ENCODE measurements at regions not wholly inside any gene's neighbourhood (a gene's known extent, or its start where the extent isn't known, plus 50 kb on each side); places are given as distances from the start of the nearest gene placed in this dataset.
"Not testable (repeated sequence)": the region's sequence is repeated elsewhere in the genome, so short reads cannot be mapped to it uniquely, and the experiment has no call there.

- intact Hi-C loops (cut with micrococcal nuclease) = no loop called here
These were observed 351.6 kb downstream of the PIK3C3 start for GRCh38 chr18:42306594-42306980.

- intact Hi-C loops (cut with micrococcal nuclease) = no loop called here
These were observed 355.9 kb downstream of the PIK3C3 start for GRCh38 chr18:42310956-42311355.

- intact Hi-C loops (cut with micrococcal nuclease) = no loop called here
These were observed 371.7 kb downstream of the PIK3C3 start for GRCh38 chr18:42326752-42327151.

- intact Hi-C loops (cut with micrococcal nuclease) = no loop called here
These were observed 373.9 kb downstream of the PIK3C3 start for GRCh38 chr18:42328931-42329330.

- intact Hi-C loops (cut with micrococcal nuclease) = no loop called here
These were observed 375.3 kb downstream of the PIK3C3 start for GRCh38 chr18:42330296-42330695.

- intact Hi-C loops (cut with micrococcal nuclease) = no loop called here
These were observed 378.5 kb downstream of the PIK3C3 start for GRCh38 chr18:42333558-42333957.

GRCh38 chr18:42334931-42335330 is 379.9 kb downstream of the PIK3C3 start:
- intact Hi-C loops (cut with micrococcal nuclease) = no loop called here

- intact Hi-C loops (cut with micrococcal nuclease) = no loop called here
These were observed 381.1 kb downstream of the PIK3C3 start for GRCh38 chr18:42336139-42336538.

- intact Hi-C loops (cut with micrococcal nuclease) = not testable (repeated sequence)
These were observed 382.3 kb downstream of the PIK3C3 start for GRCh38 chr18:42337337-42337736.

GRCh38 chr18:42338683-42339082 is 383.6 kb downstream of the PIK3C3 start:
- intact Hi-C loops (cut with micrococcal nuclease) = no loop called here

GRCh38 chr18:42339372-42339771 is 384.3 kb downstream of the PIK3C3 start:
- intact Hi-C loops (cut with micrococcal nuclease) = no loop called here

GRCh38 chr18:42340423-42341009 is 385.5 kb downstream of the PIK3C3 start:
- intact Hi-C loops (cut with micrococcal nuclease) = no loop called here

- intact Hi-C loops (cut with micrococcal nuclease) = no loop called here
These were observed 386.4 kb downstream of the PIK3C3 start for GRCh38 chr18:42341423-42341822.

- intact Hi-C loops (cut with micrococcal nuclease) = no loop called here
These were observed 393.7 kb downstream of the PIK3C3 start for GRCh38 chr18:42348722-42349121.

- intact Hi-C loops (cut with micrococcal nuclease) = no loop called here
These were observed 396.4 kb downstream of the PIK3C3 start for GRCh38 chr18:42351455-42351854.

- intact Hi-C loops (cut with micrococcal nuclease) = no loop called here
These were observed 405.7 kb downstream of the PIK3C3 start for GRCh38 chr18:42360716-42361115.

- intact Hi-C loops (cut with micrococcal nuclease) = no loop called here
These were observed 408.7 kb downstream of the PIK3C3 start for GRCh38 chr18:42363446-42364441.

GRCh38 chr18:42364766-42365165 is 409.7 kb downstream of the PIK3C3 start:
- intact Hi-C loops (cut with micrococcal nuclease) = no loop called here

GRCh38 chr18:42365591-42365990 is 410.6 kb downstream of the PIK3C3 start:
- intact Hi-C loops (cut with micrococcal nuclease) = no loop called here

GRCh38 chr18:42373584-42373983 is 418.6 kb downstream of the PIK3C3 start:
- intact Hi-C loops (cut with micrococcal nuclease) = no loop called here

- intact Hi-C loops (cut with micrococcal nuclease) = no loop called here
These were observed 419.9 kb downstream of the PIK3C3 start for GRCh38 chr18:42374961-42375360.

- intact Hi-C loops (cut with micrococcal nuclease) = not testable (repeated sequence)
These were observed 423.8 kb downstream of the PIK3C3 start for GRCh38 chr18:42378854-42379253.

GRCh38 chr18:42381236-42381635 is 426.2 kb downstream of the PIK3C3 start:
- intact Hi-C loops (cut with micrococcal nuclease) = not testable (repeated sequence)

Data from T-helper 1 cell treated with Interleukin-12 subunit alpha and Interleukin-12 subunit beta and Interleukin-4 antibody, amounts not matched to agents 30 ng/mL and 1 ng/mL, for 36 hours (primary cell).